Neural progenitor cell (in vitro differentiated cells): ENCODE measurements at regions not wholly inside any gene's neighbourhood (a gene's known extent, or its start where the extent isn't known, plus 50 kb on each side); places are given as distances from the start of the nearest gene placed in this dataset.
A peak's percentile ranks its signal among the peaks of the same experiment; 100 is the strongest.

Experiments
- DNase-seq: peaks from one replicate; pipeline ENCODE4 v3.0.0-alpha.2; 2016; ENCODE audit warnings: low spot score
- H2AFZ ChIP-seq: fragments of 200-600 bp; sonication (generic); replicated peaks from 2 replicates; pipeline ENCODE4 v1.6.1; 2016; ENCODE audit warnings: antibody characterized with exemption
- H3F3A ChIP-seq: fragments of 200-600 bp; sonication (generic); 2 replicates; pipeline ENCODE4 v1.6.1; 2016; ENCODE audit warnings: antibody characterized with exemption, low read depth
- H3K27ac ChIP-seq: fragments of 200-600 bp; sonication (generic); 2 replicates; pipeline ENCODE4 v1.5.1; 2016; ENCODE audit warnings: mild to moderate bottlenecking
- H3K27me3 ChIP-seq: fragments of 200-600 bp; sonication (generic); 2 replicates; pipeline ENCODE4 v1.6.1; 2016; ENCODE audit warnings: mild to moderate bottlenecking, moderate library complexity
- H3K36me3 ChIP-seq: fragments of 200-600 bp; sonication (generic); 2 replicates; pipeline ENCODE4 v1.5.1; 2016
- H3K4me1 ChIP-seq: fragments of 200-600 bp; sonication (generic); 2 replicates; pipeline ENCODE4 v1.6.1; 2016; ENCODE audit warnings: mixed run types
- H3K4me2 ChIP-seq: fragments of 200-600 bp; sonication (generic); 2 replicates; pipeline ENCODE4 v1.6.1; 2016
- H3K4me3 ChIP-seq: fragments of 200-600 bp; sonication (generic); 2 replicates; pipeline ENCODE4 v1.5.1; 2016
- H3K79me2 ChIP-seq: fragments of 200-600 bp; sonication (generic); 2 replicates; pipeline ENCODE4 v1.6.1; 2016; ENCODE audit warnings: low read depth
- H3K9ac ChIP-seq: fragments of 200-600 bp; sonication (generic); 2 replicates; pipeline ENCODE4 v1.6.1; 2016
- H3K9me3 ChIP-seq: fragments of 200-600 bp; sonication (generic); 2 replicates; pipeline ENCODE4 v1.5.1; 2016; ENCODE audit warnings: low read depth
- H4K20me1 ChIP-seq: fragments of 200-600 bp; sonication (generic); 2 replicates; pipeline ENCODE4 v1.6.1; 2016; ENCODE audit warnings: low read depth
- H3K27ac Mint-ChIP-seq: 3 replicates; pipeline ENCODE4 v1.8.0; 2021; ENCODE audit warnings: mixed read lengths
- H3K27me3 Mint-ChIP-seq: 2 replicates; pipeline ENCODE4 v1.8.0; 2022; ENCODE audit warnings: low read depth, mild to moderate bottlenecking, inconsistent platforms, moderate library complexity, mixed read lengths; ENCODE audit not compliant: insufficient read depth
- H3K36me3 Mint-ChIP-seq: 3 replicates; pipeline ENCODE4 v1.8.0; 2021; ENCODE audit warnings: mixed read lengths
- H3K4me1 Mint-ChIP-seq: 3 replicates; pipeline ENCODE4 v1.8.0; 2021; ENCODE audit warnings: mixed read lengths
- H3K4me3 Mint-ChIP-seq: 3 replicates; pipeline ENCODE4 v1.8.0; 2021; ENCODE audit warnings: mild to moderate bottlenecking, moderate library complexity, mixed read lengths
- H3K9me3 Mint-ChIP-seq: 3 replicates; pipeline ENCODE4 v1.8.0; 2020; ENCODE audit warnings: mixed read lengths
- CTCF ChIP-seq: fragments of 200-600 bp; sonication (generic); IDR thresholded peaks from 2 replicates; pipeline ENCODE4 v1.5.1; 2017; ENCODE audit warnings: antibody characterized with exemption, mild to moderate bottlenecking
- EZH2 ChIP-seq: fragments of 200-600 bp; sonication (generic); IDR thresholded peaks from 2 replicates; pipeline ENCODE4 v1.6.1; 2017; ENCODE audit warnings: antibody characterized with exemption, mild to moderate bottlenecking, moderate library complexity
- EZH2phosphoT487 ChIP-seq: fragments of 200-600 bp; sonication (generic); IDR thresholded peaks from 2 replicates; pipeline ENCODE4 v1.6.1; 2017; ENCODE audit warnings: antibody characterized with exemption

GRCh38 chr3:78516937-78517336 lies 1250.9 kb downstream of the ROBO1 start:
- peaks cover 18% of the 10 kb centered on the region for H3K4me1 Mint-ChIP-seq
- Histone ChIP-seq H4K20me1 (no peaks in the 10 kb centered on the region), H2AFZ (no peak overlapping the region), H3K9ac (no peak overlapping the region), H3K27ac (no peak overlapping the region), H3K79me2 (no peaks in the 10 kb centered on the region), H3F3A (no peaks in the 10 kb centered on the region), H3K4me3 (no peak overlapping the region), H3K4me1 (peaks cover 9% of the 10 kb centered on the region), H3K9me3 (no peaks in the 10 kb centered on the region), H3K36me3 (no peaks in the 10 kb centered on the region), H3K27me3 (no peaks in the 10 kb centered on the region), H3K4me2 (no peak overlapping the region)
- H3K27me3 Mint-ChIP-seq: no peaks in the 10 kb centered on the region
- no peak overlapping the region for H3K4me3 Mint-ChIP-seq
- no peak for TF ChIP-seq CTCF
- TF ChIP-seq EZH2: no peak
- H3K36me3 Mint-ChIP-seq: peaks cover 1% of the 10 kb centered on the region
- no peak overlapping the region for H3K27ac Mint-ChIP-seq
- no peak for DNase-seq
- no peaks in the 10 kb centered on the region for H3K9me3 Mint-ChIP-seq

GRCh38 chr3:78517965-78518364 lies 1249.8 kb downstream of the ROBO1 start:
- H3K4me3 Mint-ChIP-seq: no peak overlapping the region
- H3K4me1 Mint-ChIP-seq: peaks cover 18% of the 10 kb centered on the region
- no peaks in the 10 kb centered on the region for H3F3A ChIP-seq
- no peaks in the 10 kb centered on the region for H3K27me3 ChIP-seq
- H3K36me3 Mint-ChIP-seq: no peaks in the 10 kb centered on the region
- no peak overlapping the region for H3K4me2 ChIP-seq
- H3K27ac ChIP-seq: no peak overlapping the region
- H2AFZ ChIP-seq: no peak overlapping the region
- H3K79me2 ChIP-seq: no peaks in the 10 kb centered on the region
- H3K4me1 ChIP-seq: peaks cover 9% of the 10 kb centered on the region
- no peak overlapping the region for H3K4me3 ChIP-seq
- no peaks in the 10 kb centered on the region for H3K36me3 ChIP-seq
- no peak for DNase-seq
- H3K27me3 Mint-ChIP-seq: peaks cover 4% of the 10 kb centered on the region
- H3K9me3 ChIP-seq: no peaks in the 10 kb centered on the region
- no peak overlapping the region for H3K9ac ChIP-seq
- H4K20me1 ChIP-seq: no peaks in the 10 kb centered on the region
- peak overlapping the region; percentile 2 for H3K27ac Mint-ChIP-seq
- H3K9me3 Mint-ChIP-seq: no peaks in the 10 kb centered on the region
- no peak for TF ChIP-seq EZH2phosphoT487
- no peak for TF ChIP-seq CTCF
- TF ChIP-seq EZH2: no peak

GRCh38 chr3:78519281-78519680 lies 1248.5 kb downstream of the ROBO1 start:
- H3K4me2 ChIP-seq: no peak overlapping the region

More at GRCh38 chr3:78519281-78519680, 1248.5 kb downstream of the ROBO1 start:
- H3K9ac ChIP-seq: no peak overlapping the region
- no peaks in the 10 kb centered on the region for H3K36me3 ChIP-seq
- H3K36me3 Mint-ChIP-seq: no peaks in the 10 kb centered on the region
- H2AFZ ChIP-seq: no peak overlapping the region
- DNase-seq: no peak
- no peak overlapping the region for H3K27ac Mint-ChIP-seq
- no peaks in the 10 kb centered on the region for H3K9me3 Mint-ChIP-seq
- peaks cover 4% of the 10 kb centered on the region for H3K27me3 Mint-ChIP-seq
- no peak overlapping the region for H3K27ac ChIP-seq
- peaks cover 18% of the 10 kb centered on the region for H3K4me1 Mint-ChIP-seq
- TF ChIP-seq EZH2phosphoT487: no peak
- no peak for TF ChIP-seq EZH2
- TF ChIP-seq CTCF: no peak
- no peaks in the 10 kb centered on the region for H3K27me3 ChIP-seq
- H4K20me1 ChIP-seq: no peaks in the 10 kb centered on the region
- peaks cover 9% of the 10 kb centered on the region for H3K4me1 ChIP-seq
- no peak overlapping the region for H3K4me3 Mint-ChIP-seq
- H3K79me2 ChIP-seq: no peaks in the 10 kb centered on the region
- no peaks in the 10 kb centered on the region for H3F3A ChIP-seq
- no peaks in the 10 kb centered on the region for H3K9me3 ChIP-seq
- no peak overlapping the region for H3K4me3 ChIP-seq
